Liver (tissue), 8 donors: ENCODE measurements at regions not wholly inside any gene's neighbourhood (a gene's known extent, or its start where the extent isn't known, plus 50 kb on each side); places are given as distances from the start of the nearest gene placed in this dataset.

Experiments
- DNase-seq: peaks from one replicate; pipeline ENCODE4 v3.0.0-alpha.2; 2017; ENCODE audit warnings: low spot score
- H3K27ac ChIP-seq, 2 donors: one replicate each; pipeline ENCODE4 v1.7.0; 2013; ENCODE audit warnings: inconsistent platforms in 2 of 2, low read length in 2 of 2, control low read depth in 1 of 2, low read depth in 1 of 2, mild to moderate bottlenecking in 1 of 2
- H3K27me3 ChIP-seq, 4 donors: one replicate each; pipeline versions ENCODE4 v1.6.1 to v1.7.0; 2013; ENCODE audit warnings: low read length in 3 of 4, inconsistent platforms in 1 of 4, mild to moderate bottlenecking in 1 of 4, moderate library complexity in 1 of 4; ENCODE audit not compliant: control insufficient read depth in 4 of 4, insufficient read depth in 4 of 4
- H3K36me3 ChIP-seq, 4 donors: one replicate each; pipeline versions ENCODE4 v1.6.1 to v1.7.0; 2013; ENCODE audit warnings: low read length in 3 of 4, mild to moderate bottlenecking in 3 of 4, low read depth in 1 of 4, moderate library complexity in 1 of 4; ENCODE audit not compliant: control insufficient read depth in 4 of 4, insufficient read depth in 3 of 4
- H3K4me1 ChIP-seq, 4 donors: one replicate each; pipeline versions ENCODE4 v1.6.1 to v1.7.0; 2013; ENCODE audit warnings: low read length in 3 of 4, mild to moderate bottlenecking in 3 of 4, moderate library complexity in 1 of 4; ENCODE audit not compliant: control insufficient read depth in 4 of 4, insufficient read depth in 4 of 4
- H3K4me3 ChIP-seq, 3 donors: one replicate each; pipeline versions ENCODE4 v1.6.1 to v1.7.0; 2013; ENCODE audit warnings: low read length in 3 of 3, control low read depth in 1 of 3, low read depth in 1 of 3, mild to moderate bottlenecking in 1 of 3
- H3K9ac ChIP-seq, 2 donors: one replicate each; pipeline ENCODE4 v1.7.0; 2013; ENCODE audit warnings: low read length in 2 of 2, mild to moderate bottlenecking in 2 of 2, moderate library complexity in 2 of 2, control low read depth in 1 of 2, low read depth in 1 of 2
- H3K9me3 ChIP-seq, 4 donors: one replicate each; pipeline versions ENCODE4 v1.6.1 to v1.7.0; 2013; ENCODE audit warnings: low read length in 3 of 4; ENCODE audit not compliant: control insufficient read depth in 4 of 4
- ATF3 ChIP-seq: IDR thresholded peaks from 2 replicates; pipeline ENCODE4 v1.6.1; 2016; ENCODE audit warnings: antibody characterized with exemption
- CTCF ChIP-seq: fragments of 150-350 bp; IDR thresholded peaks from 2 replicates; pipeline ENCODE4 v1.5.1; 2017; ENCODE audit warnings: improper control_type of control experiment, low read depth, low read length; ENCODE audit not compliant: missing input control
- EGR1 ChIP-seq, 2 donors: IDR thresholded peaks; 2 replicates each; pipeline ENCODE4 v1.6.1; 2016 to 2018; ENCODE audit warnings: antibody characterized with exemption in 2 of 2, low read depth in 2 of 2
- GABPA ChIP-seq, 2 donors: IDR thresholded peaks in 1 of 2; conservative IDR thresholded peaks in 1 of 2; 2 replicates each; pipeline ENCODE4 v1.6.1; 2016; ENCODE audit warnings: antibody characterized with exemption in 2 of 2, mild to moderate bottlenecking in 1 of 2, moderate library complexity in 1 of 2
- HNF4A ChIP-seq, 2 donors: conservative IDR thresholded peaks; 2 replicates each; pipeline ENCODE4 v1.6.1; 2016; ENCODE audit warnings: antibody characterized with exemption in 2 of 2, mild to moderate bottlenecking in 2 of 2
- HNF4G ChIP-seq: IDR thresholded peaks from 2 replicates; pipeline ENCODE4 v1.6.1; 2016; ENCODE audit warnings: antibody characterized with exemption
- JUND ChIP-seq, 2 donors: IDR thresholded peaks; 2 replicates each; pipeline ENCODE4 v1.6.1; 2016; ENCODE audit warnings: antibody characterized with exemption in 2 of 2
- RXRA ChIP-seq, 2 donors: IDR thresholded peaks; 2 replicates each; pipeline ENCODE4 v1.6.1; 2017 to 2018; ENCODE audit warnings: antibody characterized with exemption in 2 of 2, mild to moderate bottlenecking in 1 of 2
- SP1 ChIP-seq: IDR thresholded peaks from 2 replicates; pipeline ENCODE4 v1.6.1; 2018; ENCODE audit warnings: antibody characterized with exemption, mild to moderate bottlenecking
- TAF1 ChIP-seq: conservative IDR thresholded peaks from 2 replicates; pipeline ENCODE4 v1.6.1; 2016; ENCODE audit warnings: antibody characterized with exemption, mild to moderate bottlenecking
- YY1 ChIP-seq: IDR thresholded peaks from 2 replicates; pipeline ENCODE4 v1.6.1; 2016; ENCODE audit warnings: antibody characterized with exemption, mild to moderate bottlenecking
- ZBTB33 ChIP-seq: IDR thresholded peaks from 2 replicates; pipeline ENCODE4 v1.6.1; 2016; ENCODE audit warnings: antibody characterized with exemption
- WGBS: extraction: QIAGEN DNeasy Blood & Tissue Kit; methylation state at CpG from one replicate; pipeline ENCODE4 v1.1.7; 2013; 5-methylcytosine and 5-hydroxymethylcytosine counted together
- donor health status: healthy.
- donor health status: healthy.
- donor health status: healthy.
- donor health status: healthy.
- donor health status: healthy.

GRCh38 chr4:138858419-138858818 is 157.2 kb upstream of the NOCT start:
- Histone ChIP-seq H3K36me3 (no peaks in the 10 kb centered on the region), H3K9ac (no peak overlapping the region), H3K4me3 (no peak overlapping the region), H3K27me3 (peaks cover 0 to 2% (median 0%) of the 10 kb centered on the region in 4 donors), H3K9me3 (no peaks in the 10 kb centered on the region), H3K4me1 (peaks cover 0 to 2% (median 0%) of the 10 kb centered on the region in 4 donors), H3K27ac (no peak overlapping the region)
- DNase-seq = no peak
- TF ChIP-seq CTCF (no peak), GABPA (IDR thresholded peaks at IDR 0.05 in 1 of 2, conservative IDR thresholded peaks at IDR 0.05 in 1 of 2) (no peak), JUND (IDR thresholded peaks at IDR 0.05) (no peak)

- Histone ChIP-seq H3K9ac (no peak overlapping the region), H3K27me3 (peaks cover 0 to 3% (median 1%) of the 10 kb centered on the region in 4 donors), H3K9me3 (no peaks in the 10 kb centered on the region), H3K36me3 (no peaks in the 10 kb centered on the region), H3K4me1 (peaks cover 0 to 2% (median 0%) of the 10 kb centered on the region in 4 donors), H3K27ac (no peak overlapping the region), H3K4me3 (no peak overlapping the region)
- 79% methylated on average over 2 of the region's 2 CpGs for WGBS
- TF ChIP-seq YY1 = no peak
- no peak for TF ChIP-seq CTCF
- no peak for TF ChIP-seq HNF4G
- TF ChIP-seq EGR1 (IDR thresholded peaks at IDR 0.05; ENCODE audit: low read depth in 2 of 2) = no peak
- TF ChIP-seq RXRA (IDR thresholded peaks at IDR 0.05) = no peak
- TF ChIP-seq HNF4A (conservative IDR thresholded peaks at IDR 0.05) = no peak
- TF ChIP-seq ZBTB33 = no peak
- no peak for TF ChIP-seq ATF3
- TF ChIP-seq TAF1 = no peak
- no peak for TF ChIP-seq SP1
- no peak for TF ChIP-seq JUND (IDR thresholded peaks at IDR 0.05)
- DNase-seq = no peak
Measured at GRCh38 chr4:138857416-138857815, 158.2 kb upstream of the NOCT start.
